Fibroblast of skin of right biceps (primary cell): ENCODE measurements at regions not wholly inside any gene's neighbourhood (a gene's known extent, or its start where the extent isn't known, plus 50 kb on each side); places are given as distances from the start of the nearest gene placed in this dataset.
A peak's percentile ranks its signal among the peaks of the same experiment; 100 is the strongest.
"Not testable (repeated sequence)": the region's sequence is repeated elsewhere in the genome, so short reads cannot be mapped to it uniquely, and the experiment has no call there.

ENCODE experiments used
- DNase-seq: peaks from one replicate; pipeline ENCODE4 v3.0.0-alpha.2; 2013

DNA sequence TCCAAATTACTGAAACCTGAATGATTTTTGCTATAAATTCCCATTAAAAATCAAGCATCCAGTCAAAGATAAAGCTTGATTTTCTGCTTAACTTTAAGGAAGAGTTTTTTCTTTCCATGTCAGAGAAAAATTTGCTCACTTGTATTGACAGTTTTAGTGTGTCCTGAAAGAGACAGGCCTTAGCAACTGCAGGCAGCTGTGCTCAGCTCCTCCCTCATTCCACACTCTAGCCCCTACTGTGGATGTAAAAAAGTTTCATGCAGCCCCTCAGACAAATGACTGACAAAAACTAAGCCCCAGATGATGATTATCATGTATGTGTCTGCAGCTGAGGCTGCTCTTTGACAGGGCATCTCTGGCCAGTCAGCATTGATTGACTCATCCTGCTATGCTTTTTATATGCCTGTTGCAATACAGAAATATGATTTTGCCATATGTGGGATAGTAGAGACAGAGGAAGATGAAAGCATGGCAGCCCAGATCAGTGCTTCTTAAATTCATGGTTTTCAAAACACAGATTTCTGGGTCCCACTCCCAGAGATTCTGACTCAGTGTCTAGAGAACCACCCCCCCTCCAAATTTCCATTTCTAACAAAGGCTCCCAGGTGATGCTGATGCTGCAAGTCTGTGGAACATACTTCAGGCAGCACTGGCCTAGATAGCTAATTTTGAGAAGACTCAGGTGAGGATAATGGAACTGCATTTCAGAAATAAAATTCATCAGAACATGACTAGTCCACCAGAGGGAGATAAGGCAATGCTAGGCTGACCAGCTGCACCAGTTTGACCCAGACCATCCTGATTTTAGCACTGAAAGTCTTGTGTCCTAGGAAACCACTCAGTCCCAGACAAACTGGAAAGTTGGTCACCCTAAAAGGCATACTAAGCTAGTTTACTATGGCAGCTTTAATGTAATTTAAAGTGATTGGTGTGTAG is 298.7 kb upstream of the KCNN2 start:
- DNase-seq = no peak

DNA sequence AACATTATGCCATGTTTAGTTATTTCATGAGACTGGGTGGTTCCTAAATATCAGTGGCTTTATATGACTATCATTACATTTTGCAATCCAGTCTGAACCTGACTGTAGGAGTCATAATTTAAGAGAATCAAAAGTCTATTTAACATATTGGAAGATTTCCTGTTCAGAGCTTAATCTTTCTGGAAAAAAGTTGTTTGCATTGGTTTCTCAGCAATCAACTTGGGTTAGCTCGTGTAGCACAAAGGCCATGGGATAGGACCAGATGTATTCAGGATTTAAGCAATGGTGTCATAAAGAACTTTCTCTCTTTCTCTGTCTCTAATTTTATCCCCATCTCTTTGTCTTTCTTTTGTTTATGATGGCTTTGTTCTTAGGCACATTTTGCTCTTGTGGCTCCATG is 296.0 kb upstream of the KCNN2 start:
- DNase-seq = no peak

DNA sequence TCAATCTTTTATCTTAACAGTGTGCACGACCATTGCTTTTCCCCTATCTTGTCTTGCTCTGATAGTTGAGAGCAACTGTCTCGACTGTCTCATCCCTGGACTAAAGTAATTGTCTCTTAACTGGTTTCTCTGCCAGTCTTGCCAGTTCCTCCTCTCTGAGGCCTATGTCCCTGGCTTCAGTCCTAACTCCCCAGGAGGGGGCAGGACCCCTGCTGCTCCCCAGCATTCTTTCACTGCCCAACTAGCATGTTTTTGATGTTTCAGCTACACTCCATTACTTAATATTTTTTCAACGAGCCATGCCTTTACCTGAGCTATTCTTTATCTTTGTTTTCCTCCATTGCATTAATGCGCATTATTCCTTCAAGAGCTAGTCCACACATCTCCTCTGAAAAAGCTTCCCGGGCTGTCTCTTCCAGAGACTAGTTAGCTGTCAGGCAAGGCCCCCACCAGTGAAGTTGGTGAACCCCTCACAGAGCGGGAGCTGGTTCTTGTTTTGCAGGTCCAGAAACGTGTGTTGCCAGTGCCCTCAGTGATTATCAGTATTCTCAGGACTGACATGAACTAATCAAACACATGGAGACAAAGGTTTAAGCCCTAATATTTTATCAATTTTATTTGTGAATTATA is 291.7 kb upstream of the KCNN2 start:
- DNase-seq = no peak

DNA sequence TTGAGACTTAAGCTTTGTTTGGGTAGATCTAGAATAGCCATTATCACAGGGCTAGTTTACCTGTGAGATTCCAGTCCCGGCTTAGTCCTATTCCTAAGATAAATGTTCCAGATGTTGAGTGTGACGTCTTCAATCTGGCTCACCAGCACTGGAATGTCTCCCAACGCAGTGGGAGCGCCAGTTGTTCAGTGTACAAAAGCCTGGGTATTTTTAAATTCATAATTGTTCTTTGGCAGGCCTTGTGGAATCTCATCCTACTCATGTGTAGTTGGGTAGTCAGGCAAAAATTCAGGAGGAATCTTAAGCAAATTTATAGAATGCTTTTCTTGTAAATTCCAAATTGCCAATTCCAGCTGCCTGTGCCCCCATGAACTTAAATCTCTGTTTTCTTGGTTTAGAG is 272.6 kb upstream of the KCNN2 start:
- DNase-seq = no peak

- DNase-seq = no peak
Observed at GRCh38 chr5:114097570-114097969, 264.3 kb upstream of the KCNN2 start.

DNA sequence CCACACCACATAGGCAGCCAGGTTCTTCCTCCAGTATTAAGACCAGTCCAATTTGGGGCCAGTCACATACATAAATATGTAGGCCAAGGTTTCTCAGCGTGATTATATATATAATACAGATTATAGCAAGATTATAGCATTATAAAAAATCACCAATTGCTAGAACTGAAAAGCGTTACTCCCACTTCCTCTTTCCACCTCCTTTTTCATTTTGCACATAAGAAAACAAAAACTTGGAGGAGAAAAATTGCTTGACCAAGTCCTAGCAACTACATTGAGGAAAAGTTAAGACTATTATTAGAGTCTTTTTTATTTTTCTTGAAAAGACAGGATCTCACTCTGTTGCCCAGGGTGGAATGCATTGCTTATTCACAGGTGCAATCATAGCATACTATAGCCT is 262.7 kb upstream of the KCNN2 start:
- DNase-seq = no peak

DNA sequence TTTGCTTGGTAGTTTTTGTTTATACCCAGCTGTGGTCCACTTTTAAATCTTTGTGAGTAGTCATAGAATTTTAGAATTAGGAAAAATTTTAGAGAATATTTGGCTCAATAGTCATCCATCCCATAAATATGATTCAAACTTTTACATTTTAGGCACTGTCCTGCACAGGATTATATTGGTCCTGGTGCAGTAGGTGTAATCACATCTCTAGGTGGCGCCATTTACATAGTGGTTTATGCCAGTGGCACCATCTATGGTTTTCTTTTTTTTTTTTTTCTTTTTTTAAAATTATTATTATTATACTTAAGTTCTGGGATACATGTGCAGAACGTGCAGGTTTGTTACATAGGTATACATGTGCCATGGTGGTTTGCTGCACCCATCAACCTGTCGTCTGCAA is 260.7 kb upstream of the KCNN2 start:
- peak; percentile 44 for DNase-seq

- DNase-seq = no peak
Observed at GRCh38 chr5:114113604-114114003, 248.3 kb upstream of the KCNN2 start.

DNA sequence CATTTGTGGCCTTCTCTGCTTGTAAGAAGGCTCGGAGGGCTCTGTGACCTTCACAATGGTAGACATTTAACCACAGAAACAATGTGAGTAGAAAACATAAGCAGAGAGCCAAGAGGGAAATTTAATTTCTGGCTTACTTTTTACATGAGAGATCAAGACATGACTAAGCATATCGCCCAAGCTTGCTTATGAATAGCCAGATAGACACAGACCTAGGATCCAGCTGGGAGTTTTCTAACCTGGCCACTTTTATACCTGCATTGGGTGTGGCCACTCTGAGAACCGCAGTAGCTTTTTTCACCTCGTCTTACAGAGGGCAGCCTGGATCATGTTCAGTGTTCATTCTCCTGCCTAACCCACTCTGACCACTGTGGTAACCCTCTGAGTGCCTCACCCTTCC is 244.9 kb upstream of the KCNN2 start:
- no peak for DNase-seq

DNA sequence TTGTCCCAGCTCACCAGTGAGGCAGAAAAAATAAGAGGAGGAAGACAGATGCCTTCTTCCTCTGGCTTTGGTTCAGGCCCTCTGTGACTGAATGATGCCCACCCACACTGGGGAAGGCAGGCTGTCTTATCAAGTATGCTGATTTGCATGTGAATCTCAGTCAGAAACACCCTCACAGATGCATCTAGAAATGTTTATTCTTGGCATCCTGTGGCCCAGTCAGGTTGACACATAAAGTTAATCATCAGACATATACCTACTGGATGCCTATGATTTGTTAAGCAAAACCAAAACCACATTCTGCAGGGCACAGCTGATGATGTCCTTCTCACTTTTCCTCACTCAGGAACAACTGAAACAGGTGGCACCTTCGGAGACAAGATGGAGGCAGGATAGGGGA is 243.4 kb upstream of the KCNN2 start:
- DNase-seq = no peak

- no peak for DNase-seq
Observed at GRCh38 chr5:114120166-114120565, 241.7 kb upstream of the KCNN2 start.

DNA sequence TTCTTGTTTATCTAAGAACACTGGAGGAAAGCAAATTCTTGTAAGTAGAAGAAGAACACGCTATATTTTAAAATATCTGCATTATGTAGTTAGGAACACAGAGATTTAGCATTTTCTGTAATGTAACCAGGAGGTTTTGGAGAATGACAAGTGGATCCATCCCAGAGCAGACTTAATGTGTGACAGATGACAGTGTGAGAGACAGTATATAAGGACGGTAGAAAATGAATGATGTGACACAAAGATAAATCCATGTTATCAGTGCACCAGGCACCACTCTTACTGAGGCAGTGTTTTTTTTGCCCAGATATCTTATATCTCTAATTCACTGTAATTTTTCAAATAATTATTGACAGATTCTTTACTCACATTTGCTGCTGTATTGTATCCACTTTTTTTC is 239.0 kb upstream of the KCNN2 start:
- DNase-seq = no peak

- no peak for DNase-seq
Observed at GRCh38 chr5:114123654-114124053, 238.2 kb upstream of the KCNN2 start.

DNA sequence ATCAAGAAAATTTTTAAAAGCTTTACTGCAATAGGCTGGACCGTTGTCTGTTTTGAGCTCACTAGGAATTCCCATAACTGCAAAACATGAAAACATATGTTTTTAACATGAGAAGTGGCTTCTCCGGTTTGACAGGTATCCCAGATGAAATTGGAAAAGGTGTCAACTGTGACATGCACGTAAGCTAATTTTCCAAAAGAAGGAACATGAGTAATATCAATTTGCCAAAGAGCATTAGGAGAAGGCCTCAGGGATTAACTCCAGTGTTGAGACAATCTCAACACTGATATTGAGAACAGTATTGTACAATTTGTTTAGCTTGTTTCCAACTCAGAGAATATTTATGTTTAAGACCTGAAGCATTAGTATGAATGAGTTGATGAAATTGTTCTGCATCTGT is 215.5 kb upstream of the KCNN2 start:
- no peak for DNase-seq

DNA sequence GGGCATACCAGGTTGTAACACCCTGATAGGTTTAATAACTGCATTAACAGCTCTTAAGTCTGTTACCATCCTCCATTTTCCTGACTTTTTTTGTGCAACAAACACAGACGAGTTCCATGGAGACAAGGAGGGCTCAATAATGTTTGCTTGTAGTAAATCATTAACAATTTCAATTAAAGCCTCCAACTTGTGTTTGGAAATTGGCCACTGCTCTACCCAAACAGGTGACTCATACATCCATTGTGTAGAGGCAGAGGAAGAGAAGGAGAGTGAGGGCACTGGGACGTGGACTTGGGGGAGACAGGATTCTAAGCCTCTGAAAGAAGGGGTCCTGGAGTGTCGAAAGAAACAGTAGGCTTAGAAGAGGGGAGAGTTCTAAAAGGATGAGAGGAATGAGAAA is 213.6 kb upstream of the KCNN2 start:
- DNase-seq = no peak

DNA sequence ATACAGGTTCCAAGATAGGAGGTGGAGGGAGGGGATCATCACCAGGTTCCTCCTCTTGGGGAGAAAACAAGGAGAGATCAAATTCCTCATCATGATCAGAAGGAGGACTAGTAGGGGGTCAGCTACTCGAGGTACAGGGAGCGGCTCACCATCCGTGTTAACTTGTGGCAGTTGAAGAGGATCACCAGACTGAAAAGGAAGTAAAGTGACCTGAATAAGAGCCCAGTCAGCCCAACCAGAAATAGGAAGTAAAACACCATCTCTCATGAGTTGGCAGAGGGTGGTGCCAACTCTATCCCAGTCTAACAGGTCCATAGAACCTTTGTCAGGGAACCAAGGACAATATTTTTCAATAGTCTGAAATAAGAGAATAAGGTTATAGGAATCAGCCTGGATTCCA is 213.1 kb upstream of the KCNN2 start:
- not testable (repeated sequence) for DNase-seq

GRCh38 chr5:114152656-114153360 is 209.1 kb upstream of the KCNN2 start:
- DNase-seq = no peak

- no peak for DNase-seq
Observed at GRCh38 chr5:114153392-114153791, 208.5 kb upstream of the KCNN2 start.

DNA sequence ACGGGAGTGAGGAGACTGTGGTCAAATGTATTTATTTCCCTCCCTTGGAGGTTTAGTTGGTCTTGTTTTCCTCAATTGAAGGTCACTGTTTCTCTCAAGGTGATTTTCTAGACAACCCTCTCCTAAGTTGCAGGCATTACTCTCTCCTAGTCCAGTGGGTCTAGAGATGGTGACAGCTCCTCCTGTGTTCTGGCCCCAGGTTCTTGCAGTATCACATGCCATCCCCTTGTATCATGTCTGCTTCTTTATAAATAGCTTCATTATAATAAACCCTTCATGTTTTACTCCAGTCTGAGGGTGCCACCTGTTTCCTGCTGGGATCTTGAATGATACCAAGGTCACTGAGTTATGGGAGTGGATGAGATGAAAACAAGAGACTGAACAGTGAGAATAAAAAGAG is 208.0 kb upstream of the KCNN2 start:
- no peak for DNase-seq

DNA sequence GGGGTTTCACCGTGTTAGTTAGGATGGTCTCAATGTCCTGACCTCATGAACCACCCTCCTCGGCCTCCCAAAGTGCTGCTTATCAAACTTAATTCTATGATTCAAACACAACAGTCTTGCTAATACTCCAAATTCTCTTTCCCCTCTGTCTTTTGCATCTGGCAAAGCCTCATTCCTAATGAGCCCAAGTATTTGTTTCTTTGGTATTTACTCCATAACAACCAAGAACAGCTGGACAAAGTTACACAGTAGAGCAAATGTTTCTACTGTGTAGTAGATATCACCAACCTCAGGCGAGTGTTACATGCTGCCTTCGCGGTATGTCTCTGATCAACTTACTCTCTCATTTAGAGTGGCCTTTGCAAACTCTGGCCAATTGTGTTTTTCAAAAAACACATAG is 195.8 kb upstream of the KCNN2 start:
- no peak for DNase-seq

- no peak for DNase-seq
Observed at GRCh38 chr5:114174131-114174530, 187.7 kb upstream of the KCNN2 start.

- DNase-seq = peak; percentile 9
Observed at GRCh38 chr5:114174837-114175236, 187.0 kb upstream of the KCNN2 start.

GRCh38 chr5:114176356-114176755 is 185.5 kb upstream of the KCNN2 start:
- peak; percentile 65 for DNase-seq

GRCh38 chr5:114179134-114179533 is 182.7 kb upstream of the KCNN2 start:
- DNase-seq = no peak
